Activated CD4-positive, CD25-positive, alpha-beta regulatory T cell treated with anti-CD3 and anti-CD28 coated beads, Interleukin-2, amount 50 U/mL, for 72 hours (primary cell): ENCODE measurements at regions not wholly inside any gene's neighbourhood (a gene's known extent, or its start where the extent isn't known, plus 50 kb on each side); places are given as distances from the start of the nearest gene placed in this dataset.

Source experiments
- DNase-seq: peaks from one replicate; pipeline ENCODE4 v3.0.0; 2021

DNA sequence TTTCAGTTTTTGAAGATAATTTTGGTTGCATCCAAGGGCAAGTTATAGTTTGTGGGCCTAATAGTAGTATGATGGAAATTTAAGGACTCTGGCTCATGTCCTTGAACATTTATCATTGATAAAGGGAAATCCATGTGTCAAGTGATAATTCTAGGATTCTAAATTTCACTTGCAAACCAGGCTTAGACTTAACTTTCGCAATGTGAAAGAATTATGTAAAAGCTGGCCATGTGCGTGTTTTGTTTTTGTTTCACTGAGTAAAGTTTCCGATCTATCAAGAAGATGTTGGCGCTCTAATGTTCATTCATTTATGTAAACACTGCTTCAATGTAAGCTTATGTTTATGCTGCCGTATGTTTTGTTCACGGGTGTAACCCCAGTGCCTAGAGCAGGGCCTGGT is 302.0 kb downstream of the SOX4 start:
- DNase-seq = no peak

DNA sequence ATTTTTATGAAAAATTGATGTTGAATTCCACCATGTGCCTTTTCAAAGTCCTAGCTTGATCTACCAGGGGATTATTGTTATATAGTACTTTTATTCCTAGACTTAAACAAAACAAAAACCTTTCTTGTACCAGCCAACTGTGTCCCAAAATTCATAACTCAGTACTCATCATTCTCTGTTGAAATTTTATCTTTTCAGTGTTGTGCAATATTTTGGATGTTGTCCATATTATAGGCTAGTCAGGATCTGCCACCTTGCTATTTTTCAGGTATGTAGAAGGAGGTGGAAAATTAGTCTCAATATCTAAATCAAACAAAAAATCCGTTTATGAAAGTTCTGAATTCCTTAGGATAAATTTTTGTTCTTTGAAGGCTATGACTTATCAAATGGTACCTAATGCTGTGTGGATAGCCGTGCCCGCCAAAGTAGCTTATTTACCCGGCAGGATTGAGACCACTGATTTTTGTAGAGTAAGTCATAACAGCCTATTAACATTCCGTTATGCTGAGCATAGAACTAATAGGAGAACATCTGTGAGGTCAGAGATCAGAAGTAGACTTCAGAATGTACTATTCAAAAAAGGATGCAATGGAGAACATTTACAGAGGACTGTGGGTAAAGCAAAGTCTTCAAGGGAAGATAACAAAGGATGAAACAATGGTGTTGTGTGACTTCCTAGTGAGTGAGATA is 304.7 kb downstream of the SOX4 start:
- no peak for DNase-seq

DNA sequence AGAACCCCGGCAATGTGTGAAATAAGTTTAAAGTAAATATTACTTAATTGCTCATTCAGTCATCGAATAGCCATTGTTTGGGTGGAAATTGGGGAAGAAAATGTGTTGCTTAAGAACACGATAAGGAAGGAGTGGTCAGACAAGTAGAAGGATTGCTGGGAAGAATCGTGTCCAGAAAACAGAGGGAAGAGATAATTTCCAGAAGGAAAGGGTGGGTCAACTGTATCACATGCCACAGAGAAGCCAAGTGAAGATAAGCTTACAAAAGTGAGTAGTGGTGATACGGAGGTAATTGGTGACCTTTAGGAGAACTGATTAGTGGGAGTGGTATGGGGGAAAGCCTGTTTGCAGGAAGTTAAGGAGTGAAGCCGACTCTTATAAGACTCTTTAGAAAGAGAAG is 306.2 kb downstream of the SOX4 start:
- DNase-seq = no peak

DNA sequence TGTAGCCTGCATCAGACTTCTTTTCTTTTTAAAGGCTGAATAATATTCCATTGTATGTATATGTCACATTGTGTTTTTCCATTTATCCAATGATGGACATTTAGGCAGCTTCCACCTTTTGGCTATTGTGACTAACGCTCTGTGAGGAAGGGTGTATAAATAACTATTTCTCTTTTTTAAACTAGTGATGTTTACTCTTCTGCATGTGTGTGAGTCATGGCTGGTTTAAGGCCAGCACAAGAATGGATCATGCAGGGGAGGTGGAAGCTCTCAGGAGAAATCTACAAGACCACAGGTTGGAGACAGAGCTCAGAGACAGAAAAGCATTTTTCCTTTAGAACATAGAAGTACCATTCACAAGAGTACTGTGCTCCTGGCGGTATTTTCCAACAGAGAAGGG is 307.2 kb downstream of the SOX4 start:
- DNase-seq = no peak

DNA sequence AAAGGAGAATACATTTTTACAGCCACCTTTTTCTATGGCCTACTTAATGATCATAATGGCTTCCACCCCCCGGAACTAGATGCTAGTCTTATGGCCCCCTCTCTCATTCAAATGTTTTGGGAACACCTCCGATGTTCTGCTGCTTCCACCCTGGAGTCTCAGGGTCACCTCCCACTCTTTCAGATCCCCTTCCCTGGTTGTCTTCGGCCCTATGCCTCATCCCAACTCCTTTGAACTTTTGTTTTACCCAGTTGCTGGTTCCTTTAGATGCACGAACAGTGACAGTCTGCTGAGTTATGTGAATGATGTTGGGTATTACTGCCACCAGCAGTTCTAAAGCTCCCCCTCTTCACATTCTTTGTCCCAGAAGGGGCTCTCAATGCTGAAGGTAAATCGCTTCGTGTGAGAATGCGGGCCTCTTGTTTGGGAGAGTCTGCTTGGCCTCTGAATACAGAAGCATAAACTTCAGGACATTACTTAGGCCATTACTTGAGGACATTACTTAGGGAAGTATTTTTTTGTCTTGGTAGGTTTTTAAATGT is 309.1 kb downstream of the SOX4 start:
- DNase-seq = no peak

DNA sequence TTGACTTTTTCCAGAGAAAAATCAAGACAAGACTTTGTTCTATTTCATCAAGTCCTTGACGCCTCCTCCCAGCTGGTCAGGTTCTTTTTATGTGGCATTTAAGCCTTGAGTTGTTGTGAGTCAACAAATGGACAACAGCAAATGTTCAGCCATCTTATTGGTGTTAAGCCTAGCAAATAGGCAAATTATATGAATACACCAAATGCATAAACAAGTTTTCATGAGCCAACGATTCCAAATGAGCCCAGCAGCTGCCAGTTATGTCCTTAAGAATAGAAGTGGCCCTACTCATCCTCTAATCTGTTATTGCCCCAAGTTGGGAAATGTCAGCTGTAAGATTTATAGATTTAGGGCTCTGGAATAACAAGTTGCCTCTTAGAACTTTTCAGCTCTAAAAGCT is 312.0 kb downstream of the SOX4 start:
- no peak for DNase-seq

DNA sequence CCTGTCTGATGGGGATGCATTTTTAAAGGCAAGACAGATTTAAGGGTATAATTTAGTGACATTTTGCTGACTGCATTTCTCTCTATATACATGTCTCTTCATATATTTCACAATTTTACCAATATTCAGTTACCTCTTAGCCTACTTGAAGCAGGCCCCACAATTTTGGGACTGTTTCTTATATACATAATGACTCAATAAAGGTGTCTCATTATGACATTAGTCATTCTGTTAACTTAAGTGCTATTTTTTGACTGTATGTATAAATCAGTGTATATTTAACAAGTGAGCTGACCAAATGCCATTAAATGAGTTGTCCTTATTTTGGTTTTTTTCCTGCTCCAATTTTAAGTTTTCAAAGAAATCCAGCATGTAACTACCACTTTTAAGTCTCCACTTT is 313.3 kb downstream of the SOX4 start:
- no peak for DNase-seq

DNA sequence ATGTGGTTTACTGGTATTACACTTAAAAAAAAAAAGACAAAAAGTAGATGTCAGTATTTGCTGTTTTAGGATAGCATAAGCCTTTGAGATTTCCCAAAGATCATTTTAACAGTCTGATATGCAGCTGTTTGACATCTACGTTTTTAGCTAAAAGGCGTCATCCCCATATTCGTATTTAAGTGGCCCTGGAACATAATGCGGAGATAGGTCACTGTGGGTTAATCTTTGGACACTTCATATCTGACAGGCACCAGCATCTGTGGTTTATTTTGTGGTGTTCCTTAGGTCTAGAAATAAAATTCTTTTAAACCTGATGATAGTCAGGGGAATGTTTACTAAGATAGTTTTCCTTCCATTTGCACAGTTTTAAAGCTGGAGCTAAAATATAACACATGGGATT is 313.7 kb downstream of the SOX4 start:
- DNase-seq = no peak

DNA sequence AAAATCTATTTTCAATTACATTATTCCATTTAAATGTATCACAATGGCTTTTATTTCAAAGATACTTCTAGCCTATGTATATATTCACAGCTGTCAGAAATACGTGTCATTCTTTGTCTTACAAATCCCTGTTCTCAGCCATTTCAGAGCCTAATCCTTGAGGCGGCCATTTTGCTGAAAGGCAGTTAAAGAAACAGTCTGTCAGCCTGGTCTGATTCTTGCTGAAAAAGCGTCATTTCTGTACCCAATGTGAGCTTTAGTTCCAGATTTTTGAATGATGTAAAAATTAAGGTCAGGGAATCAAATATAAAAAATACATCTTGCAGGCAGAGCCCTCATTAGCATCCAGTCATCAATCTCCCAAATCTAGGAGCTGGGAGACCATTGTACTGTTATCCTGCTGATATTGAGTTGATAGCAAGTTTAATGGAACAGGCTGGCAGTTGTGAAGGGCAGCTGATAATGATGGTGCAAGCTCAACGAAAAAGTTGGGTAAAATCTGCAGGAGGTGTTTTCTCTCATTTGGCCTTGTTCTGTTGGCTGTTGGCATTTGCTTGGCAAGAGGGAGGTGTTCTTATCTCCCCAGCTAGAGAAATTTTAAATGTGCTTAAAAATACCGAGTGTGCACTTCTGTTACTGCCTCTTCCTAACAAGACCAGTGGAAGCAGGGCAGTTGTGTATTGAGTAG is 314.8 kb downstream of the SOX4 start:
- no peak for DNase-seq

DNA sequence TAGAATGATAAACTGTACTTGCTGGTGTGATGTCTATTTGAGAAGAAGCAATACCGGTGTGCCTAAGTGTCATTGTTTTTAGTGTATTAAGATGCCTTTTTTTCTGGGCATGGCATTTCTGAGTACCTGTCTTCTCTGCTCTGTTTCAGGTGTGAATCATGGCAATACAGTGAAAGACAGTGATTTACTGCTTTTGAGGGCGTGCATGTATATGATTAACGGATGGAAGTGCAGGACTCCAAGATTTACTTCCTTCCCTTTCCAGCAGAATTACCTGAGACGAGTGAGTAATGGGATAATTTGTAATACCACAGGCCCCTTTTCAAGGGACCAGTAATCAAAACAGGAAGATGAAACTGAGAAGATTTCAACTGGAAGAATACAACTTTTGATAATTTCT is 315.8 kb downstream of the SOX4 start:
- no peak for DNase-seq

DNA sequence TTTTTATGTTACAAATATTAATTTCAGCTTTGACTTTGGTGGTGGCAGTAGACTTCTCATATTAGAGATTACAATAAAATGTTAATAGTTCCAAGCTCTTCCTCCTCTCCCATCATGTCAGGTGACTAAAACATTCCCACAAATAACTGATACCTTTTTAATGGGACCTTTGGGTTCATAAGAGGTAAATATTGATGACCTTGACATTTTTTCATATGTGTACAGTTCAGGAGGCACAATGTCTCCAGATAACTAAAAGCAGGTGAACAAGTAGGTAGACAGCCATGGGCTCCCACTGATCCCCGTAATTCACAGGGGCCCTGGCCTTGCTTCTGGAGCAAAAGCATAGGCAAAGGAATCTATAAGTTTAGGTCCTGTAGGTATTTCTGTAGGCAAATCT is 317.7 kb downstream of the SOX4 start:
- DNase-seq = no peak

DNA sequence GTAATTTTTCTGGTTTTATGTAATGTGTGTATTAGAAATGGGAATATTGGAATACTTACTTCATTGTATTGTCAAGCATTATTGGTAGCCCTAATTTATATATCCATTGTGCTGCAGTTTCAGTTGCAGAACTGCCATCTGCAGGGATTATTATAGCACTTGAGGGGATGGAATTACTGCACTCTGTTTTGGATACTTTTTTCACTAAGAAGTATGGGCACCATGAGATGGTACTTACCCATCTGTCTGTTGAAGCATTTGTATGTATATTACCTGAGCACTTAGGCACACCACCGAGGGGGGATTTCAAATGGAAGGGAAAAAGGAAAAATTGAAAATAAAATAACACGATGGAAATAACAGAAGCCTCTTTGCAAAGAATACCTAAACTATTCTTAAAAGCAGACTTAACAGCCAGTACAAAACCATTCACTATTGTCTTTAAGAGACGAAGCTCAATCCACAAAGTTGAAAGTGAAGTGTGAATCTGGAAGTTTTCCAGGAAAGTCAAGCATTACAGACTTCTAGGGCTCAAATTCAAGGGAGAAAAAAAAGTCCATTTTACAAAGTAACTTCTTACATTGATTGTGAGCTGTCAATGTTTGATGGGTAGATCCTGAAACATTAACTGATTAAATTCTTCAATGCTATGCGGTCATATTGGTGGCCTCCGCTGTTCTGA is 318.7 kb downstream of the SOX4 start:
- no peak for DNase-seq

DNA sequence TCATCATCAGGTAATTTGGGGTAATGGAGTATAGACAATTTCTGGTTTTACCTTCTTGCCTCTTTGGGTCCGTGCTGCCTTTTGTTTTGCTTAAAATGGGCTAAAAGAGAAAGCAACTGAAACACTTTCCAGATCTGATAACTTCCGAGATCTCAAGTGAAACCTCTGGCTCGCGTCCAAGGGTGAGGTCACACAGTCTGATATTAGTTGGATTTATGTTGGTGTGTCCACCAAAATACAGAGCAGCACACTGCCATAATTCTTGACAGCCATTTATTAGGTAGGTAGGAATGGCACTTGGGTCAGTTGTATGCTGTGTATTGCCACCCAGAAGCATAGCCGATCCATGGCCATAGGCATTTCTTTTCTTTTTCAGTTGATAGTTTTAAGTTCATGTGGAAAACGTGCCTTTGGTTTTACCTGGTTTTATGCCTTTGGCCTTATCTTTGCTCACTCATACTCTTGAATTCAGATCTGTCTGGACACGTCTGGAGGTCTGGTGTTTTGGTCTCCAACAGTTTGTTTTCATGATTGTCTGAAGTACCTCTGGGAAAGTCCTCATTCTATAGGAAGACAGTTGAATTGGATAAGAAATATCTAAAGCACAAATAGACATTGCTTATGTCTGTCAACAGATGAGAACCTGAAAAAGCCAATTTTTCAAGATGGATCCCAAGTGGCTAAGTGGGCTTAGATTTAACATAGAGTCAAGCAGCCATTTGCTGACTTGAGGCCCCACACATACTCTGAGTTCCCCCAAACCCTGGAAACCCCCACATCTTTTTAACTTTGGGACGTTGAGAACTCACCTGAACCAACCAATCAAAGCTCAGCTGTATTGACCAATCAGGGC is 320.8 kb downstream of the SOX4 start:
- DNase-seq = no peak

DNA sequence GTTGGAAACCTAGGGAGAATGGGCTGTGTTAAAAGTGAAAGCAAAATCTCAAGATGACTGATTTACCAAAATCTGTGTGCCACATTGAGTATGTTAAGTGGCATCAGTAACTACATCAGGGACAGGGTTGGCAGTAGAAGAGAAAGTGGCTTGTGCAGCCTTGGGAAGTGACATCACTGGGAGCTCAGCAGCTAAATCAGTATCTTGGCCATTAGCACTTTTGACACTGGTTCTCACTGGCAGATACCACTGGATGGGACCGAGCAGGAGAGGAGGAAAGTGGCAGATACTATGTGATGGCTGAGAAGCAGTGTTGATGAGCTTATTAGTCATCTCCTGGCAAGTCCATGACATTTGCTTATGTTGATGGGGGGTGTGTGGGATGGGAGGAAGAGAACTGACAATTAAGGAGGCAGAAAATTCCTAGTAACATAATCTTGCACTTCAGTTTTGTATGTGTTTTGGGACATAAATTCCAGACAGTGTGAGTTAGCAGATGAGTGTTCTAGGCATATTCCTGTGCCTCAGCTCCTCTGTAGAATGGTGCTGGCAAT is 322.2 kb downstream of the SOX4 start:
- DNase-seq = no peak

DNA sequence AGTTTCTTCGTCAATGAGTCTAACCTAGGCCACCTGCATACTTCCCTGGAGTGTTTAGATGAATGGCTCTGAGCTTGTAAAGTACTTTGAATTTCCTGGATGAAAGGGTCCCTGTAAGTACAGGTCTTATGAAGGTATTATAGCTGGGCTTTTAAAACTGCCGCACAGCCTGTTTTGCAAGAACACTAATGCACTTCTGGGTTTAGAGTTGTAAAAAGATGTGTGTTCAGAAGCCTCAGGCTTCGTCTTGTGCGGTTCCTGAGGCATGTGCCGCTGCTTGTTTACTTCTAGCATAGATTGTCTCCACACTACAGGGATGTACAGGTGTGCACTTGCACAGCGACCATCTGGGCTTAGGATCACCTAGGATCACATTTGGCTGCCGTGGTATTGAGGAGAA is 324.5 kb downstream of the SOX4 start:
- DNase-seq = no peak

DNA sequence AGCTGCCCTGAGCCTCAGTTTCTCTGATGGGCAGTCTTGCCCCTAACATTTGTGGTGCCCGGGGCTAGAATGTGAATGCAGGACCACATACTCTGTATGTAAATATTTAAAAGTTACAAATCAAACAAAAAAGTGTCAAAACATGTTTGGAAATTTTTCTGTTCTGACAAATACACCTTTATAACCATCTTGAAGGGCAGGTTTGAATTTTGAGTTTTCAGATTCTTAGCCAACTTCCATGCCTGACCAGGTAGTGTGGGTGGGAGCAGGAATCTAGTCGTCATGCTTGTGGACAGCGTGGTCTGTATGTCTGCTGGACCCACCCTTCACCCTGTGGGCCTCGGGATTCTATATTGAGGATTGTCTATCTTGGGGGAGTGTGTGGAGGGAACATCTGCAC is 325.1 kb downstream of the SOX4 start:
- no peak for DNase-seq

DNA sequence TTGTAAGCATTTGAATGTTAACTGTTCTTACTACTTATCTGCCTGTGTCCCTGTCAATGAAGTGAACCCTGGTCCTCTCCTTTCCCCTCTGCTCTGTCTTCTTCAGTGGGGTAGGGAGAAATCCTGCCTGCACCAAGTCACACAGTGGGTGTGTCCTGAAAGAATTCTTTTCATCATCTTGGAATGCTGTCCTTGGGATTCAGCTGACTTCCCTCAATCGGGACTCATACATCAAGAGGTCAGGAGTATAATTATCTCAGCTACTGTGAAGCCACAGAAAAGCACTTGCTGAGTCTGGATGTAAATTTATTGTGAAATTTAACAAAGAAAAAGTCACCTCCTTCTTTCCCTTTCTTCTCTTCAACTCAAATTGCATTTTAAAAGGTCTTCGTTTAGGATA is 328.5 kb downstream of the SOX4 start:
- no peak for DNase-seq

DNA sequence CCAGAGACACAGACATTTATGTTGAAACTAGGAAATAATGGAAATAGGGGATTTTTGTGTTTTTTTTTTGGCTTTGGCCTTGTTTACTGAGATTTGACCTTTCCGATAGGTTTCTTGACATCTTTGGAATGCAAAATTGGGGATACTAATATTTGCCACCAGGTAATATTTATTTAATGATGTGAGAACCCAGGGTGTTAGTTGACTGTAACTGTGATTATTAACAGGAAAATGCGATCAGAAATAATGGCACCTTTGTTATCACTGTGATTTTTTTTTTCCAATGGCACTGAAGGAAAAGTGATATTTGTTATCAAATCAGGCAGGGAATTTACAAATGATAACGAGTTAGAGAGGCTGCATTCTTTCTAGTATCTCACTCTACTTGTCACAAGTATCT is 330.5 kb downstream of the SOX4 start:
- DNase-seq = no peak

DNA sequence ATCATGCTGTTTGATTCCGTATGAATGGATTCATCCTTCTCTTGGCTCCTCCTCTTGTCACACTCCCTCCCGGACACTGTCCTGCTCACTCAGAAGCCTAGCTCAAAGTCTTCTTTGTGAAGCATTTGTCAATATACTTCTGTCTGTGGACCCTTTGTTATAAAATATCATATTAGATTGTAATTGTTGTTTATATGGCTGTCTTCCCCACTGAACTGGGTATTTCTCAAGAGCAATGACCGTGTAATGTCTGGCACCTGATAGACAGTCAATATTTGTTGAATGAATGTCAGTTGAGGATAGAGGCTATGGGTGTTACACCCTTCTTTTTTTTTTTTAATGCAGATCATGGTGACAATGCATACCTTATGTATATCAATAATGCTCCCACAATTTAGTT is 335.3 kb downstream of the SOX4 start:
- DNase-seq = no peak

DNA sequence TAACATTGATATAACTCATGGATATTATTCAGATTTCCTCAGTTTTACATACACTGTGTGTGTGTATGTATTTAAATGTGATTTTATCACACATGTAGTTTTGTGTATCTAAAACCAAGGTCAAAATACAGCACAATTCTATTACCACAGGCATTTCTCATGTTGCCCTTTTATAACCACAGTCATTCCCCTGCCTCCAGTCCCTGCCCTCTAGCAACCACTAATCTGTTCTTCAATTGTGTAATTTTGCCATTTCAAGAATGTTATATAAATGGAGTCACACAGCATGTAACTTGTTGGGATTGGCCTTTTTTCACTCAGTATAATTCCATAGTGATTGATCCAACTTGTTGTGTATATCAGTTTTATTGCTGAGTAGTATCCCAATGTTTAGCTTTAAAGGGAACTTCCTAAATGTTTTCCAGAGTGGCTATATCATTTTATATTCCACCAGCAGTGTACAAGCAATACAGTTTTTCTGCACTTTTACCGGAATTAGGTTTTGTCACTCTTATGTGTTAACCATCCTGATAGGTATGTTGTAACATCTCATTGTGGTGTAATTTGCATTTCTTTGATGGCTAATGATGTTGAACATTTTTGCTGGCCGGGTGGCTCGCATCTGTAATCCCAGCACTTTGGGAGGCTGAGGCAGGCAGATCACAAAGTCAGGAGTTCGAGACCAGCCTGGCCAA is 338.2 kb downstream of the SOX4 start:
- DNase-seq = no peak

DNA sequence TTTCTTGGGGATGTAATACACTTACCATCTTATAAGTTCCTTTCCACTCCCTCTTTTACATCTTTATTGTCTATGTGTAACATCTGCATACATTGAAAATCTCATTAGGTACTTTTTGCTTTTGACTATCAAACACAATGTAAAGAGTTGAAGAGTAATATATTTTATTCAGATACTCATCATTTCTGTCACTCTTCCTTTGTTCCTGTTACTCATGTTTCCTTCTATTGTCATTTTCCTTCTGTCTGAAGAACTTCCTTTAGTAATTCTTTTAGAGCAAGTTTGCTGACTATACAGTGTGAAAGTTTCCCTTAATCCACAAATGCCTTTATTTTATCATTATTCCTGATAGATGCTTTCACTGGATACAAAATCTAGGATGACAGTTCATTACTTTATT is 339.8 kb downstream of the SOX4 start:
- no peak for DNase-seq

DNA sequence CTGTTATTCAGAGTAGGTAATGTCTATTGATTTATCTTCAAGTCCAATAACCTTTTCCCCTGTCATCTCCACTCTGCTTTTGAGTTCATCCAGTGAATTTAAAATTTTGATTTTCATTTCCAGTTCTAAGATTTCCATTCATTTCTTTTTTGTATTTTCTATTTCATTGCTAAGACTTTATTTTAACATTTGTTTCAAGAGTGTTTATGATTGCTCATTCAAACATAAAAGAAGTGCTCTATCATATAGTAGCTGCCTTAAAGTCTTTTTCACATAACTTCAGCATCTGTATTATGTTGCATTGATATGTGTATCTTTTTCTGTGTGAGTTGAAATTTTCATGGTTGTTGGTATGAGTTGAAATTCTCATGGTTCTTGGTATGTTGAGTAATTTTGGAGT is 341.6 kb downstream of the SOX4 start:
- no peak for DNase-seq
